HG03571 (cell line): ENCODE measurements at regions not wholly inside any gene's neighbourhood (a gene's known extent, or its start where the extent isn't known, plus 50 kb on each side); places are given as distances from the start of the nearest gene placed in this dataset.

ENCODE experiments used
- ATAC-seq: cut with Tn5 transposase; IDR thresholded peaks from one replicate; pipeline ENCODE4 v1.9.1; 2021; ENCODE audit not compliant: unreplicated experiment

GRCh38 chr7:47148536-47149207, 433.2 kb downstream of the TNS3 start:
- ATAC-seq = no peak

- no peak for ATAC-seq
Measured at GRCh38 chr7:47147213-47147631, 434.7 kb downstream of the TNS3 start.

- no peak for ATAC-seq
Measured at GRCh38 chr7:47145982-47146381, 435.9 kb downstream of the TNS3 start.

GRCh38 chr7:47145186-47145725, 436.7 kb downstream of the TNS3 start:
- no peak for ATAC-seq

GRCh38 chr7:47143339-47143738, 438.6 kb downstream of the TNS3 start:
- no peak for ATAC-seq

GRCh38 chr7:47142867-47143175, 439.1 kb downstream of the TNS3 start:
- ATAC-seq = no peak

GRCh38 chr7:47142169-47142866, 439.6 kb downstream of the TNS3 start:
- ATAC-seq = no peak

GRCh38 chr7:47132471-47132870, 449.4 kb downstream of the TNS3 start:
- no peak for ATAC-seq

GRCh38 chr7:47128700-47129099, 453.2 kb downstream of the TNS3 start:
- no peak for ATAC-seq

GRCh38 chr7:47125529-47125928, 456.4 kb downstream of the TNS3 start:
- no peak for ATAC-seq

GRCh38 chr7:47119261-47119865, 462.5 kb downstream of the TNS3 start:
- ATAC-seq = no peak

GRCh38 chr7:47104206-47104549, 477.7 kb downstream of the TNS3 start:
- no peak for ATAC-seq

- no peak for ATAC-seq
Measured at GRCh38 chr7:47103498-47104205, 478.3 kb downstream of the TNS3 start.

- ATAC-seq = no peak
Measured at GRCh38 chr7:47102331-47102841, 479.5 kb downstream of the TNS3 start.

GRCh38 chr7:47100817-47101435, 481.0 kb downstream of the TNS3 start:
- ATAC-seq = no peak

GRCh38 chr7:47100148-47100816, 481.6 kb downstream of the TNS3 start:
- ATAC-seq = no peak

GRCh38 chr7:47097431-47097830, 484.5 kb downstream of the TNS3 start:
- ATAC-seq = no peak

- no peak for ATAC-seq
Measured at GRCh38 chr7:47095946-47096345, 486.0 kb downstream of the TNS3 start.

- ATAC-seq = no peak
Measured at GRCh38 chr7:47094462-47094861, 487.4 kb downstream of the TNS3 start.
